A673 (cell line): ENCODE measurements at regions not wholly inside any gene's neighbourhood (a gene's known extent, or its start where the extent isn't known, plus 50 kb on each side); places are given as distances from the start of the nearest gene placed in this dataset.

Source experiments
- BruUV-seq: library from RNA; stranded (reverse); fragments of 400-500 nt; replicated peaks from 2 replicates; lab custom pipeline; 2021; lab: Mats Ljungman, UMichigan
- CTCF ChIA-PET: fragments of 300-600 bp; sonication (Branson Sonifier 250); formaldehyde crosslinking; loops from one replicate; lab custom pipeline; 2022; ENCODE audit warnings: antibody characterized with exemption; lab: Charles Lee
- POLR2A ChIA-PET: fragments of 300-600 bp; sonication (Branson Sonifier 250); formaldehyde crosslinking; loops from one replicate; lab custom pipeline; 2022; ENCODE audit warnings: antibody characterized with exemption; ENCODE audit not compliant: low non-redundant PET; lab: Charles Lee
- DNase-seq: peaks from one replicate; pipeline ENCODE4 v3.0.0-alpha.2; 2015; ENCODE audit warnings: low spot score
- H3K27ac ChIP-seq: fragments of 200-600 bp; sonication (generic); 2 replicates; pipeline ENCODE4 v1.5.1; 2016; ENCODE audit warnings: mixed run types, low read depth, mild to moderate bottlenecking, mixed read lengths, antibody characterized with exemption, low read length; ENCODE audit not compliant: poor library complexity, severe bottlenecking
- H3K27me3 ChIP-seq: fragments of 200-600 bp; sonication (generic); replicated peaks from 2 replicates; pipeline ENCODE4 v1.6.1; 2017; ENCODE audit warnings: mixed run types, low read depth, mild to moderate bottlenecking, mixed read lengths, antibody characterized with exemption, low read length; ENCODE audit not compliant: insufficient read depth, poor library complexity
- H3K36me3 ChIP-seq: fragments of 200-600 bp; sonication (generic); 2 replicates; pipeline ENCODE4 v1.6.1; 2016; ENCODE audit warnings: mixed run types, mild to moderate bottlenecking, mixed read lengths, antibody characterized with exemption, low read length; ENCODE audit not compliant: insufficient read depth, poor library complexity, severe bottlenecking
- H3K4me1 ChIP-seq: fragments of 200-600 bp; sonication (generic); 2 replicates; pipeline ENCODE4 v1.6.1; 2017; ENCODE audit warnings: mixed run types, mild to moderate bottlenecking, mixed read lengths, antibody characterized with exemption, low read length; ENCODE audit not compliant: insufficient read depth, poor library complexity, severe bottlenecking
- H3K4me3 ChIP-seq: fragments of 200-600 bp; sonication (generic); 2 replicates; pipeline ENCODE4 v1.5.1; 2016; ENCODE audit warnings: low read depth, mixed run types, mild to moderate bottlenecking, mixed read lengths, low read length; ENCODE audit not compliant: poor library complexity, severe bottlenecking
- H3K9me3 ChIP-seq: fragments of 200-600 bp; sonication (generic); 2 replicates; pipeline ENCODE4 v1.6.1; 2016; ENCODE audit warnings: mixed run types, low read depth, mild to moderate bottlenecking, mixed read lengths, antibody characterized with exemption, low read length; ENCODE audit not compliant: poor library complexity, severe bottlenecking
- EZH2 ChIP-seq: fragments of 200-600 bp; sonication (generic); IDR thresholded peaks from 2 replicates; pipeline ENCODE4 v1.6.1; 2017; ENCODE audit warnings: borderline replicate concordance, low read depth, mild to moderate bottlenecking, mixed read lengths, antibody characterized with exemption, low read length; ENCODE audit not compliant: poor library complexity, severe bottlenecking
- intact Hi-C: fragments of 100-400 bp; cut with micrococcal nuclease; formaldehyde crosslinking; loops from one replicate; pipeline ENCODE4 v1.10.0; 2022; ENCODE audit not compliant: unreplicated experiment
- TF ChIP-seq, protein P1 (sequence below): fragments of 300-800, 200-600 bp; sonication (generic); conservative IDR thresholded peaks from 2 replicates; pipeline ENCODE4 v1.5.1; 2017; ENCODE audit warnings: low read depth, mild to moderate bottlenecking, antibody characterized with exemption, low read length, moderate library complexity, mixed read lengths

GRCh38 chr5:152083231-152083630 is 158.6 kb upstream of the GLRA1 start:
- TF ChIP-seq, protein P1, sequence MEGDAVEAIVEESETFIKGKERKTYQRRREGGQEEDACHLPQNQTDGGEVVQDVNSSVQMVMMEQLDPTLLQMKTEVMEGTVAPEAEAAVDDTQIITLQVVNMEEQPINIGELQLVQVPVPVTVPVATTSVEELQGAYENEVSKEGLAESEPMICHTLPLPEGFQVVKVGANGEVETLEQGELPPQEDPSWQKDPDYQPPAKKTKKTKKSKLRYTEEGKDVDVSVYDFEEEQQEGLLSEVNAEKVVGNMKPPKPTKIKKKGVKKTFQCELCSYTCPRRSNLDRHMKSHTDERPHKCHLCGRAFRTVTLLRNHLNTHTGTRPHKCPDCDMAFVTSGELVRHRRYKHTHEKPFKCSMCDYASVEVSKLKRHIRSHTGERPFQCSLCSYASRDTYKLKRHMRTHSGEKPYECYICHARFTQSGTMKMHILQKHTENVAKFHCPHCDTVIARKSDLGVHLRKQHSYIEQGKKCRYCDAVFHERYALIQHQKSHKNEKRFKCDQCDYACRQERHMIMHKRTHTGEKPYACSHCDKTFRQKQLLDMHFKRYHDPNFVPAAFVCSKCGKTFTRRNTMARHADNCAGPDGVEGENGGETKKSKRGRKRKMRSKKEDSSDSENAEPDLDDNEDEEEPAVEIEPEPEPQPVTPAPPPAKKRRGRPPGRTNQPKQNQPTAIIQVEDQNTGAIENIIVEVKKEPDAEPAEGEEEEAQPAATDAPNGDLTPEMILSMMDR: no peak
- no peak for TF ChIP-seq EZH2
- DNase-seq: no peak
- no peaks in the 10 kb centered on the region for H3K4me1 ChIP-seq
- POLR2A ChIA-PET: no interaction called here
- no peaks in the 10 kb centered on the region for H3K9me3 ChIP-seq
- peaks cover 5% of the 10 kb centered on the region for H3K27me3 ChIP-seq
- H3K27ac ChIP-seq: no peak overlapping the region
- no TSS peak for BruUV-seq
- intact Hi-C loops: no loop called here
- H3K36me3 ChIP-seq: no peaks in the 10 kb centered on the region
- CTCF ChIA-PET: no interaction called here
- no peak overlapping the region for H3K4me3 ChIP-seq

DNA sequence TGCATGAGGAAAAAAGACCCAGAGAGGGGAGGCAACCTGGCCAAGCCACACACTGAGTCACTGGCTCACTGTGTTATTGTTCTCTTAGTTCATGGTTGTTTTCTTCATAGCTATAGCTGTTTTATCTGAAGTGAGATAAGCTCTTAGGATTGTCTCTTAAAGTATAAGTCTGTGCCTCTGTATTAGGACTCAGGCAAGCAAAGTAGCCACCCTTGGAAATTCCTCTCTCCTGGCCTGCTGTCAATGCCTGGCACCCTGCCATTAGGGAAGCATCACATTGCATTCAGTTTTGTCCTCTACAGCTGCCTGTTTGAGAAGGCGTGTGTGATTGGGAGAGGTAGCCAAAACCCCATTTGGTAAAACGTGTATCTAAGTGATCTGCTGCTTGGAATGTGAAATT is 147.4 kb upstream of the GLRA1 start:
- no peaks in the 10 kb centered on the region for H3K4me1 ChIP-seq
- TF ChIP-seq, protein P1: no peak
- no peak for TF ChIP-seq EZH2
- BruUV-seq: no TSS peak
- ChIA-PET CTCF (no interaction called here), POLR2A (no interaction called here)
- intact Hi-C loops: no loop called here
- H3K4me3 ChIP-seq: no peak overlapping the region
- peaks cover 24% of the 10 kb centered on the region for H3K27me3 ChIP-seq
- no peaks in the 10 kb centered on the region for H3K9me3 ChIP-seq
- no peak overlapping the region for H3K27ac ChIP-seq
- DNase-seq: peak; percentile 14
- no peaks in the 10 kb centered on the region for H3K36me3 ChIP-seq

GRCh38 chr5:152070591-152070990 is 145.9 kb upstream of the GLRA1 start:
- no peak for TF ChIP-seq EZH2
- TF ChIP-seq, protein P1: no peak
- intact Hi-C loops: no loop called here
- no peak for DNase-seq
- Histone ChIP-seq H3K27me3 (peaks cover 26% of the 10 kb centered on the region), H3K27ac (no peak overlapping the region), H3K4me1 (no peaks in the 10 kb centered on the region), H3K36me3 (no peaks in the 10 kb centered on the region), H3K9me3 (no peaks in the 10 kb centered on the region), H3K4me3 (no peak overlapping the region)
- ChIA-PET POLR2A (no interaction called here), CTCF (no interaction called here)
- BruUV-seq: no TSS peak
